DND-41 (cell line): ENCODE measurements at regions not wholly inside any gene's neighbourhood (a gene's known extent, or its start where the extent isn't known, plus 50 kb on each side); places are given as distances from the start of the nearest gene placed in this dataset.

Experiments used
- CTCF ChIP-seq: IDR thresholded peaks from 2 replicates; pipeline ENCODE4 v1.5.1; 2012; ENCODE audit warnings: borderline replicate concordance, low read length, moderate library complexity, mild to moderate bottlenecking; ENCODE audit not compliant: poor library complexity, severe bottlenecking; ENCODE audit errors: extremely low read depth
- EZH2 ChIP-seq: IDR thresholded peaks from 3 replicates; pipeline ENCODE4 v1.6.1; 2012; ENCODE audit warnings: borderline replicate concordance, low read depth, mild to moderate bottlenecking, moderate library complexity, low read length, inconsistent platforms; ENCODE audit not compliant: severe bottlenecking

GRCh38 chr1:63087966-63088365 lies 234.4 kb upstream of the FOXD3 start:
- TF ChIP-seq CTCF = no peak
- TF ChIP-seq EZH2 = no peak
